GM12892 (cell line): ENCODE measurements at regions not wholly inside any gene's neighbourhood (a gene's known extent, or its start where the extent isn't known, plus 50 kb on each side); places are given as distances from the start of the nearest gene placed in this dataset.

Experiments
- POLR2A ChIP-seq: IDR thresholded peaks from 2 replicates; pipeline ENCODE4 v1.6.1; 2011; ENCODE audit warnings: low read depth, low read length, control low read depth
- POLR2AphosphoS5 ChIP-seq: IDR thresholded peaks from 2 replicates; pipeline ENCODE4 v1.6.1; 2011; ENCODE audit warnings: low read depth, low read length, control low read depth
- TAF1 ChIP-seq: IDR thresholded peaks from 2 replicates; pipeline ENCODE4 v1.6.1; 2011; ENCODE audit warnings: low read depth, mild to moderate bottlenecking, control low read depth, low read length, borderline replicate concordance

DNA sequence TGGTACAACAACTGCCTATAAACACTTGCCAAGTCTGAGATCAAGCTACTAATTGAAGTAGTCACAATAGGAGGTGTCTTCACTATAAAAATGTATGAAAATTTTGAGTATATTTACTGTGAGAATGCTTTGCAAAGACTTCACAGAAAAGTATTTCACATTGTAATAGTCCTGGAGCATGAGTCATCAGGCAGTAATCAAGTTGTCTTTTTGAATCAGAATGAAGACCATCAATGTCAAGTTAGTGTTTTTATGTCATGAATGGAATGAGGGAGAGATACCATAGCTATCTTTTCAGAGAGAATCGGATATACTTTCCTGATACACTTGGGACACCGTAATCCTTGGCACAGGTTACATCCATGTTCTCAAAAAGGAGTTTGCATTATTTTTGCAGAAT, 466.9 kb upstream of the ARRDC3 start:
- TF ChIP-seq POLR2A (no peak), TAF1 (no peak), POLR2AphosphoS5 (no peak)
